DND-41 (cell line): ENCODE measurements at regions not wholly inside any gene's neighbourhood (a gene's known extent, or its start where the extent isn't known, plus 50 kb on each side); places are given as distances from the start of the nearest gene placed in this dataset.

Experiments used
- ATAC-seq: fragments of 200-7000 bp; cut with Tn5 transposase; 3 replicates; pipeline ENCODE4 v1.9.1; 2021; ENCODE audit warnings: low read depth; ENCODE audit not compliant: insufficient read depth
- DNase-seq: peaks from one replicate; pipeline ENCODE4 v3.0.0-alpha.2; 2020
- H2AFZ ChIP-seq: 2 replicates; pipeline ENCODE4 v1.6.0; 2012; ENCODE audit warnings: low read depth, low read length
- H3K27ac ChIP-seq: 2 replicates; pipeline ENCODE4 v1.5.1; 2012; ENCODE audit warnings: low read length, inconsistent platforms
- H3K27me3 ChIP-seq: fragments of 200-600 bp; sonication (generic); 2 replicates; pipeline ENCODE4 v1.6.0; 2012; ENCODE audit warnings: low read length, mild to moderate bottlenecking, inconsistent platforms; ENCODE audit not compliant: insufficient read depth, poor library complexity
- H3K36me3 ChIP-seq: 2 replicates; pipeline ENCODE4 v1.5.1; 2012; ENCODE audit warnings: low read length, inconsistent platforms; ENCODE audit not compliant: insufficient read depth
- H3K4me1 ChIP-seq: 2 replicates; pipeline ENCODE4 v1.5.1; 2012; ENCODE audit warnings: mild to moderate bottlenecking, low read length; ENCODE audit not compliant: insufficient read depth
- H3K4me2 ChIP-seq: 2 replicates; pipeline ENCODE4 v1.6.0; 2012; ENCODE audit warnings: mild to moderate bottlenecking, moderate library complexity, low read length, inconsistent platforms; ENCODE audit not compliant: insufficient read depth
- H3K4me3 ChIP-seq, 2 experiments: fragments of 200-600 bp in 1 of 2; shearing (Covaris generic) in 1 of 2; 2 replicates each; pipeline ENCODE4 v1.5.1; 2012 to 2016; ENCODE audit warnings: inconsistent platforms in 2 of 2, low read length in 2 of 2, mild to moderate bottlenecking in 2 of 2, low read depth in 1 of 2, moderate library complexity in 1 of 2
- H3K79me2 ChIP-seq: 2 replicates; pipeline ENCODE4 v1.6.0; 2012; ENCODE audit warnings: low read length, inconsistent platforms; ENCODE audit not compliant: insufficient read depth
- H3K9ac ChIP-seq: 2 replicates; pipeline ENCODE4 v1.6.0; 2012; ENCODE audit warnings: low read depth, mild to moderate bottlenecking, inconsistent platforms, low read length, moderate library complexity
- H3K9me3 ChIP-seq: 2 replicates; pipeline ENCODE4 v1.5.1; 2012; ENCODE audit warnings: low read length, moderate library complexity, mild to moderate bottlenecking, inconsistent platforms; ENCODE audit not compliant: insufficient read depth, severe bottlenecking
- H4K20me1 ChIP-seq: 2 replicates; pipeline ENCODE4 v1.6.0; 2012; ENCODE audit warnings: low read length; ENCODE audit not compliant: insufficient read depth
- EZH2 ChIP-seq: IDR thresholded peaks from 3 replicates; pipeline ENCODE4 v1.6.1; 2012; ENCODE audit warnings: borderline replicate concordance, low read depth, mild to moderate bottlenecking, moderate library complexity, low read length, inconsistent platforms; ENCODE audit not compliant: severe bottlenecking
- TF ChIP-seq, protein P1 (sequence below): IDR thresholded peaks from 2 replicates; pipeline ENCODE4 v1.5.1; 2012; ENCODE audit warnings: borderline replicate concordance, low read length, moderate library complexity, mild to moderate bottlenecking; ENCODE audit not compliant: poor library complexity, severe bottlenecking; ENCODE audit errors: extremely low read depth

DNA sequence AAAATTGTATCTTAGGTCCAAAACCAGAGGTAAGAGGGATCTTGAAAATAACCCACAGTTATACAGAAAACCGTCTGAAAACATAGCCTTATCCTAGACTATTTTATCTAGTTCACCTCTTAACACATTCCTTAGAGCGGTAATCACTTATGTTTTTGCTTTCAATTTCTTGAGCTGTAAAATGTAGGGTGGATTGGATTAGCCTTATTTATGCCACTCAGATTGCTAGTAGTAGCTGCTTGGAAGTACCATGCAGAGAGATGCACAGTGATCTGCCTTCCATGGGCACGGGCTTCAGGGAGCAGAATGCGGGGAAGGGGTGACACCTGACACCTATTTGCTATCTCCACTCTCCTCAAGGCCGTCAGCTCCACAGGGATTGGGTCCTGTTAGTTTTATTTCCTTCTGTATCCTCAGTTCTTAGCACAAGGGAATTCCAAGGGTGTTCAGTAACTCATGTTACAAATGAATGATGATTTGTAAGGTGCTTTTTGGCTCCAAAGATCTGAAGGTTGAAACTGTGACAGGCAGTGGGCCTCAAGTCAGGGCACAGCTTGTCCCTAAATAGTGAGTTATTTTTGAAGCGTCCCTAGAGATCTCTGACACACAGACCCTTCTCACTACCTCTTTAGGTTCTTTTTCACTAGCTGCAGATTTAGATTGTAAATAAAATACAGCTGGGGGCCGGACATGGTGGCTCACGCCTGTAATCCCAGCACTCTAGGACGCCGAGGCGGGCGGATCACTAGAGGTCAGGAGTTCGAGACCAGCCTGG, 64.0 kb upstream of the PMAIP1 start:
- H3K9me3 ChIP-seq, result no peaks in the 10 kb centered on the region
- DNase-seq, result no peak
- TF ChIP-seq, protein P1, sequence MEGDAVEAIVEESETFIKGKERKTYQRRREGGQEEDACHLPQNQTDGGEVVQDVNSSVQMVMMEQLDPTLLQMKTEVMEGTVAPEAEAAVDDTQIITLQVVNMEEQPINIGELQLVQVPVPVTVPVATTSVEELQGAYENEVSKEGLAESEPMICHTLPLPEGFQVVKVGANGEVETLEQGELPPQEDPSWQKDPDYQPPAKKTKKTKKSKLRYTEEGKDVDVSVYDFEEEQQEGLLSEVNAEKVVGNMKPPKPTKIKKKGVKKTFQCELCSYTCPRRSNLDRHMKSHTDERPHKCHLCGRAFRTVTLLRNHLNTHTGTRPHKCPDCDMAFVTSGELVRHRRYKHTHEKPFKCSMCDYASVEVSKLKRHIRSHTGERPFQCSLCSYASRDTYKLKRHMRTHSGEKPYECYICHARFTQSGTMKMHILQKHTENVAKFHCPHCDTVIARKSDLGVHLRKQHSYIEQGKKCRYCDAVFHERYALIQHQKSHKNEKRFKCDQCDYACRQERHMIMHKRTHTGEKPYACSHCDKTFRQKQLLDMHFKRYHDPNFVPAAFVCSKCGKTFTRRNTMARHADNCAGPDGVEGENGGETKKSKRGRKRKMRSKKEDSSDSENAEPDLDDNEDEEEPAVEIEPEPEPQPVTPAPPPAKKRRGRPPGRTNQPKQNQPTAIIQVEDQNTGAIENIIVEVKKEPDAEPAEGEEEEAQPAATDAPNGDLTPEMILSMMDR, result no peak
- no peak for TF ChIP-seq EZH2
- no peaks in the 10 kb centered on the region for H3K36me3 ChIP-seq
- H3K4me3 ChIP-seq, result no peak overlapping the region
- no peaks in the 10 kb centered on the region for H3K27me3 ChIP-seq
- H3K79me2 ChIP-seq, result no peaks in the 10 kb centered on the region
- no peak overlapping the region for H3K4me2 ChIP-seq
- H3K4me1 ChIP-seq, result no peaks in the 10 kb centered on the region
- H3K9ac ChIP-seq, result no peak overlapping the region
- no peak overlapping the region for H3K27ac ChIP-seq
- no peaks in the 10 kb centered on the region for H4K20me1 ChIP-seq
- no peak for ATAC-seq
- no peak overlapping the region for H2AFZ ChIP-seq

DNA sequence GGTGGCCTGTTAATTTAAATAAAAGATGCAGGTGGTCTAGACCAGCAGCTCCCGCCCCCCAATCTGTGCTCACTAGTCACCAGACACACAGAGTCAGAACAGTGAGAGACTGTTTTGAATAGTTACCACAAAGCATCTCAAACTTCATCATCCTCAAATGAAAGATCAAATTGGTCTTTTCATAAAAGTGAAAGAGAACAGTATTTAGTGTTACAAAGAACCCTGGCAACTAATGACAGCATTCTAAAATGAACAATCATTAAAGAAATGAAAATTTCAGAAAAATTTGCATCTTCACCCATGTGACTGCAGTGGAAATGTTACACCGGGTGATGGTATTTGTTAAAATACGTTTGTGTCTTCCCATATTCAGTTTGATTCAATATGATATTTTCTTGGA, 65.5 kb upstream of the PMAIP1 start:
- Histone ChIP-seq H3K9ac (no peak overlapping the region), H4K20me1 (no peaks in the 10 kb centered on the region), H3K4me1 (no peaks in the 10 kb centered on the region), H3K79me2 (no peaks in the 10 kb centered on the region), H3K9me3 (no peaks in the 10 kb centered on the region), H3K36me3 (no peaks in the 10 kb centered on the region), H3K4me2 (no peak overlapping the region), H3K27ac (no peak overlapping the region), H2AFZ (no peak overlapping the region), H3K27me3 (no peaks in the 10 kb centered on the region), H3K4me3 (no peak overlapping the region)
- no peak for TF ChIP-seq EZH2
- TF ChIP-seq, protein P1, result no peak
- DNase-seq (no peak), ATAC-seq (no peak)

DNA sequence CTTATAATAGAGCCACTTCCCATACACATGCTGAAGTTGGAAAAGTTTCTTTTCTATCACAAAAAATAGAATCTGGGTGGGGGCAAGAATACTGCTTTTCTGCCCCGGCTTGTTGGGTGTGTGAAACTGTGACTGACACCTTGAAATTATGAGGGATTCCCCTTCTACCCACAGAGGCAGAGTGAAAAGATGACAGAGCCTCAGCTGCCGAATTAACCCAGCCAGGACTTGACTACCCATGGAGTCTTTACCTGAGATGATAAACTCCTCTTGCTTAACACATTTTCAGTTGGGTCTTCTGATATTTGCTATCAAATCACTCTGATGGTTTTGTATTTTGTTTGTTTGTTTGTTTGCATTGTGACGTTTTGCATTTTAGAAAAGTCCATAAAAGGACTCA, 66.0 kb upstream of the PMAIP1 start:
- no peak overlapping the region for H3K4me2 ChIP-seq
- H3K4me3 ChIP-seq, result no peak overlapping the region

More for the DNA sequence above, 66.0 kb upstream of the PMAIP1 start:
- TF ChIP-seq, protein P1, result no peak
- TF ChIP-seq EZH2, result no peak
- H4K20me1 ChIP-seq, result no peaks in the 10 kb centered on the region
- no peak overlapping the region for H3K9ac ChIP-seq
- no peak for ATAC-seq
- no peaks in the 10 kb centered on the region for H3K27me3 ChIP-seq
- H2AFZ ChIP-seq, result no peak overlapping the region
- no peak overlapping the region for H3K27ac ChIP-seq
- no peaks in the 10 kb centered on the region for H3K79me2 ChIP-seq
- H3K36me3 ChIP-seq, result no peaks in the 10 kb centered on the region
- no peaks in the 10 kb centered on the region for H3K9me3 ChIP-seq
- H3K4me1 ChIP-seq, result no peaks in the 10 kb centered on the region
- no peak for DNase-seq
